ENCODE measurements at regions not wholly inside any gene's neighbourhood (a gene's known extent, or its start where the extent isn't known, plus 50 kb on each side); places are given as distances from the start of the nearest gene placed in this dataset.

- TF ChIP-seq, protein P1, sequence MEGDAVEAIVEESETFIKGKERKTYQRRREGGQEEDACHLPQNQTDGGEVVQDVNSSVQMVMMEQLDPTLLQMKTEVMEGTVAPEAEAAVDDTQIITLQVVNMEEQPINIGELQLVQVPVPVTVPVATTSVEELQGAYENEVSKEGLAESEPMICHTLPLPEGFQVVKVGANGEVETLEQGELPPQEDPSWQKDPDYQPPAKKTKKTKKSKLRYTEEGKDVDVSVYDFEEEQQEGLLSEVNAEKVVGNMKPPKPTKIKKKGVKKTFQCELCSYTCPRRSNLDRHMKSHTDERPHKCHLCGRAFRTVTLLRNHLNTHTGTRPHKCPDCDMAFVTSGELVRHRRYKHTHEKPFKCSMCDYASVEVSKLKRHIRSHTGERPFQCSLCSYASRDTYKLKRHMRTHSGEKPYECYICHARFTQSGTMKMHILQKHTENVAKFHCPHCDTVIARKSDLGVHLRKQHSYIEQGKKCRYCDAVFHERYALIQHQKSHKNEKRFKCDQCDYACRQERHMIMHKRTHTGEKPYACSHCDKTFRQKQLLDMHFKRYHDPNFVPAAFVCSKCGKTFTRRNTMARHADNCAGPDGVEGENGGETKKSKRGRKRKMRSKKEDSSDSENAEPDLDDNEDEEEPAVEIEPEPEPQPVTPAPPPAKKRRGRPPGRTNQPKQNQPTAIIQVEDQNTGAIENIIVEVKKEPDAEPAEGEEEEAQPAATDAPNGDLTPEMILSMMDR (conservative IDR thresholded peaks at IDR 0.05; ENCODE audit: low read length), result no peak
- no peak for TF ChIP-seq EZH2phosphoT487 (IDR thresholded peaks at IDR 0.05; ENCODE audit: borderline replicate concordance, low read depth, low read length)
Measured at GRCh38 chr3:159189994-159190669, 388.3 kb downstream of the MFSD1 start.

Data from OCI-LY7 (cell line).